SU-DHL-6 (cell line): ENCODE measurements at regions not wholly inside any gene's neighbourhood (a gene's known extent, or its start where the extent isn't known, plus 50 kb on each side); places are given as distances from the start of the nearest gene placed in this dataset.

ENCODE experiments used
- CTCF ChIP-seq: fragments of 200-600 bp; sonication (generic); IDR thresholded peaks from one replicate; pipeline ENCODE4 v1.5.1; 2017; ENCODE audit warnings: antibody characterized with exemption, mild to moderate bottlenecking, low read length, moderate library complexity; ENCODE audit not compliant: insufficient read depth, poor library complexity, severe bottlenecking
- EZH2phosphoT487 ChIP-seq: fragments of 200-600 bp; sonication (generic), shearing (Covaris generic); conservative IDR thresholded peaks from 2 replicates; pipeline ENCODE4 v1.6.1; 2018; ENCODE audit warnings: mild to moderate bottlenecking, antibody characterized with exemption, low read length, moderate library complexity, mixed read lengths

DNA sequence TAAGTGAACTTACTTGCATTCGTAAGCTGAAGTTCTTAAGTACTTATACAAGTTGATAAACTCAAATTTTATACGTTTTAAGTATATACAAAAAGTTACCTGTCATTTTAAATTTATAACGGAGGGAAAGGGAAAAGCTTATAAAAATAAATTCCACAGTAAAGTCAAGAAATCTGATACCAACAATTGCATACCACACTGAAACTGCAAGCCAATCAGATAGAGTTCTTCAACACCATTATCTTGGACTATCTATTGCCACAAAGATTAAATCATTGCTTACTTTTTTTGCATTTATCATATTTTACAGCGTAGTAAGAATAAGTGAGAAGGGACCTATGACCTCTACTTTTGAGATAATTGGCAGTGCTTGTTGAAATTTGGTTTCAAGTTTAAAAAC, 386.7 kb downstream of the TFAP2A start:
- TF ChIP-seq CTCF (no peak), EZH2phosphoT487 (no peak)
